A549 (cell line): ENCODE measurements at regions not wholly inside any gene's neighbourhood (a gene's known extent, or its start where the extent isn't known, plus 50 kb on each side); places are given as distances from the start of the nearest gene placed in this dataset.

Experiments
- ATAC-seq, 2 experiments: fragments of 200-7000 bp in 1 of 2; fragments of >200 bp in 1 of 2; cut with Nextera tagmentation in 1 of 2; cut with Tn5 transposase in 1 of 2; 3 replicates each; pipeline versions ENCODE4 v1.8.0 to v1.9.1; 2018 to 2020; ENCODE audit warnings: mild to moderate bottlenecking in 1 of 2, moderate library complexity in 1 of 2
- CTCF ChIA-PET: fragments of 300-600 bp; sonication (Branson Sonifier 250); formaldehyde crosslinking; extraction: SDS; loops from one replicate; lab custom pipeline; 2021; ENCODE audit warnings: antibody characterized with exemption, inconsistent platforms; lab: Yijun Ruan, JAX
- POLR2A ChIA-PET: fragments of 350-600 bp; formaldehyde crosslinking; extraction: SDS; loops from one replicate; lab custom pipeline; 2021; ENCODE audit warnings: antibody characterized with exemption, inconsistent platforms; lab: Yijun Ruan, JAX
- DNase-seq, 2 experiments: peaks; one replicate each; pipeline versions ENCODE4 v3.0.0 to v3.0.0-alpha.2; 2011 to 2016; ENCODE audit warnings: low read depth in 1 of 2, low spot score in 1 of 2
- FAIRE-seq: peaks from 2 replicates; lab custom pipeline; 2011; peaks lifted over from hg19 to GRCh38; lab: Jason Lieb, UNC
- H3K27ac ChIP-seq, 2 experiments: fragments of >200 bp; sonication (Bioruptor Twin); formaldehyde crosslinking; 3 replicates each; pipeline ENCODE4 v1.5.1; 2016 to 2017
- H3K4me1 ChIP-seq: fragments of >200 bp; sonication (Bioruptor Twin); formaldehyde crosslinking; 3 replicates; pipeline ENCODE4 v1.6.1; 2016
- H3K4me2 ChIP-seq: fragments of >200 bp; sonication (Bioruptor Twin); formaldehyde crosslinking; 3 replicates; pipeline ENCODE4 v1.6.1; 2016
- H3K4me3 ChIP-seq: fragments of >200 bp; sonication (Bioruptor Twin); formaldehyde crosslinking; 3 replicates; pipeline ENCODE4 v1.5.1; 2016
- H3K9me3 ChIP-seq: fragments of >200 bp; sonication (Bioruptor Twin); formaldehyde crosslinking; 3 replicates; pipeline ENCODE4 v1.6.1; 2016
- ATOH8 ChIP-seq: fragments of 250-450 bp; sonication (Bioruptor Pico); IDR thresholded peaks from 2 replicates; pipeline ENCODE4 v1.5.0; 2020; ENCODE audit warnings: low read depth, mild to moderate bottlenecking, moderate library complexity
- BHLHE40 ChIP-seq: IDR thresholded peaks from 2 replicates; pipeline ENCODE4 v1.6.1; 2012; ENCODE audit warnings: low read depth, low read length, inconsistent platforms
- CEBPB ChIP-seq, 2 experiments: fragments of >200 bp in 1 of 2; sonication (Bioruptor Twin) in 1 of 2; formaldehyde crosslinking in 1 of 2; IDR thresholded peaks; 2 replicates each; pipeline ENCODE4 v1.6.1; 2012 to 2016
- EHMT2 ChIP-seq: fragments of 200-600 bp; sonication (generic); IDR thresholded peaks from 2 replicates; pipeline ENCODE4 v1.6.1; 2016; ENCODE audit warnings: antibody characterized with exemption, low read depth, mild to moderate bottlenecking, moderate library complexity
- ELK1 ChIP-seq: fragments of 150-350 bp; IDR thresholded peaks from 2 replicates; pipeline ENCODE4 v1.6.1; 2014; ENCODE audit warnings: low read depth, mild to moderate bottlenecking, low read length
- FOSB ChIP-seq: fragments of 250-450 bp; sonication (Bioruptor Pico); IDR thresholded peaks from 2 replicates; pipeline ENCODE4 v1.5.0; 2020; ENCODE audit warnings: mild to moderate bottlenecking, moderate library complexity
- FOSL2 ChIP-seq, 2 experiments: fragments of 450-650 bp in 1 of 2; fragments of >200 bp in 1 of 2; sonication (Bioruptor Twin) in 1 of 2; formaldehyde crosslinking; IDR thresholded peaks; 2 replicates each; pipeline versions ENCODE4 v1.5.0 to v1.6.1; 2016 to 2020; ENCODE audit warnings: mild to moderate bottlenecking in 1 of 2, moderate library complexity in 1 of 2
- HDAC2 ChIP-seq: fragments of 200-600 bp; sonication (generic); IDR thresholded peaks from 2 replicates; pipeline ENCODE4 v1.6.1; 2016
- HEYL ChIP-seq: fragments of 250-450 bp; sonication (Bioruptor Pico); IDR thresholded peaks from 2 replicates; pipeline ENCODE4 v1.8.0; 2021; ENCODE audit warnings: mild to moderate bottlenecking, moderate library complexity
- HOXA7 ChIP-seq: fragments of 250-450 bp; sonication (Bioruptor Pico); IDR thresholded peaks from 2 replicates; pipeline ENCODE4 v1.5.0; 2020; ENCODE audit warnings: mild to moderate bottlenecking, moderate library complexity
- HOXB5 ChIP-seq: fragments of 250-450 bp; sonication (Bioruptor Pico); IDR thresholded peaks from 2 replicates; pipeline ENCODE4 v1.5.0; 2020; ENCODE audit warnings: mild to moderate bottlenecking, moderate library complexity
- JUNB ChIP-seq: fragments of >200 bp; sonication (Bioruptor Twin); formaldehyde crosslinking; IDR thresholded peaks from 2 replicates; pipeline ENCODE4 v1.6.1; 2016
- MAFK ChIP-seq: fragments of 450-650 bp; IDR thresholded peaks from 2 replicates; pipeline ENCODE4 v1.6.1; 2014; ENCODE audit not compliant: partially characterized antibody
- MAZ ChIP-seq: fragments of 150-350 bp; IDR thresholded peaks from 2 replicates; pipeline ENCODE4 v1.6.1; 2014; ENCODE audit warnings: antibody characterized with exemption, low read depth, low read length, borderline replicate concordance
- NFE2L2 ChIP-seq: fragments of 150-350 bp; conservative IDR thresholded peaks from 2 replicates; pipeline ENCODE4 v1.6.1; 2014; ENCODE audit warnings: low read length
- NPAS2 ChIP-seq: fragments of 250-450 bp; sonication (Bioruptor Pico); IDR thresholded peaks from 2 replicates; pipeline ENCODE4 v1.8.0; 2022; ENCODE audit warnings: mild to moderate bottlenecking, moderate library complexity, borderline replicate concordance
- NR3C1 ChIP-seq: fragments of >200 bp; sonication (Bioruptor Twin); formaldehyde crosslinking; IDR thresholded peaks from 3 replicates; pipeline ENCODE4 v1.6.1; 2017
- POLR2A ChIP-seq: IDR thresholded peaks from 2 replicates; pipeline ENCODE4 v1.6.1; 2012; ENCODE audit warnings: mild to moderate bottlenecking, low read length
- POLR2AphosphoS2 ChIP-seq: conservative IDR thresholded peaks from 2 replicates; pipeline ENCODE4 v1.6.1; 2012; ENCODE audit warnings: low read length, improper control_type of control experiment, inconsistent platforms
- TFCP2L1 ChIP-seq: fragments of 250-450 bp; sonication (Bioruptor Pico); IDR thresholded peaks from 2 replicates; pipeline ENCODE4 v1.5.0; 2021; ENCODE audit warnings: mild to moderate bottlenecking
- ZFP36 ChIP-seq: fragments of 450-650 bp; IDR thresholded peaks from 2 replicates; pipeline ENCODE4 v1.6.1; 2014; ENCODE audit warnings: borderline replicate concordance; ENCODE audit not compliant: partially characterized antibody
- ZSCAN20 ChIP-seq: fragments of 250-450 bp; sonication (Bioruptor Pico); IDR thresholded peaks from 2 replicates; pipeline ENCODE4 v1.8.0; 2022; ENCODE audit warnings: mild to moderate bottlenecking, moderate library complexity
- WGBS: methylation state at CpG from one replicate; pipeline ENCODE4 v1.1.6; 2017; ENCODE audit errors: missing lambda C conversion rate; 5-methylcytosine and 5-hydroxymethylcytosine counted together
- TF ChIP-seq, protein P1 (sequence below): fragments of >200 bp; sonication (Bioruptor Twin); formaldehyde crosslinking; IDR thresholded peaks from 3 replicates; pipeline ENCODE4 v1.6.1; 2016
- TF ChIP-seq, protein P2 (sequence below): IDR thresholded peaks from 2 replicates; pipeline ENCODE4 v1.6.1; 2012; ENCODE audit warnings: low read depth, borderline replicate concordance

GRCh38 chr2:147081831-147082230 is 763.0 kb upstream of the ACVR2A start:
- DNase-seq = no peak
- Histone ChIP-seq H3K4me1 (no peaks in the 10 kb centered on the region), H3K4me3 (no peak overlapping the region), H3K9me3 (no peaks in the 10 kb centered on the region), H3K4me2 (no peak overlapping the region), H3K27ac (no peak overlapping the region)
- FAIRE-seq = no peak
- ATAC-seq = no peak
- TF ChIP-seq NPAS2 (CRISPR knock-in tag) = no peak
- TF ChIP-seq NFE2L2 = no peak
- TF ChIP-seq MAZ = no peak
- TF ChIP-seq ZFP36 = no peak
- TF ChIP-seq, protein P1, sequence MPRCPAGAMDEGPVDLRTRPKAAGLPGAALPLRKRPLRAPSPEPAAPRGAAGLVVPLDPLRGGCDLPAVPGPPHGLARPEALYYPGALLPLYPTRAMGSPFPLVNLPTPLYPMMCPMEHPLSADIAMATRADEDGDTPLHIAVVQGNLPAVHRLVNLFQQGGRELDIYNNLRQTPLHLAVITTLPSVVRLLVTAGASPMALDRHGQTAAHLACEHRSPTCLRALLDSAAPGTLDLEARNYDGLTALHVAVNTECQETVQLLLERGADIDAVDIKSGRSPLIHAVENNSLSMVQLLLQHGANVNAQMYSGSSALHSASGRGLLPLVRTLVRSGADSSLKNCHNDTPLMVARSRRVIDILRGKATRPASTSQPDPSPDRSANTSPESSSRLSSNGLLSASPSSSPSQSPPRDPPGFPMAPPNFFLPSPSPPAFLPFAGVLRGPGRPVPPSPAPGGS = no peak
- TF ChIP-seq CEBPB (IDR thresholded peaks at IDR 0.05) = no peak
- TF ChIP-seq ZSCAN20 = no peak
- no peak for TF ChIP-seq FOSL2 (IDR thresholded peaks at IDR 0.05)
- TF ChIP-seq FOSL2 (CRISPR knock-in tag; IDR thresholded peaks at IDR 0.05) = no peak
- TF ChIP-seq ELK1 = no peak
- TF ChIP-seq, protein P2, sequence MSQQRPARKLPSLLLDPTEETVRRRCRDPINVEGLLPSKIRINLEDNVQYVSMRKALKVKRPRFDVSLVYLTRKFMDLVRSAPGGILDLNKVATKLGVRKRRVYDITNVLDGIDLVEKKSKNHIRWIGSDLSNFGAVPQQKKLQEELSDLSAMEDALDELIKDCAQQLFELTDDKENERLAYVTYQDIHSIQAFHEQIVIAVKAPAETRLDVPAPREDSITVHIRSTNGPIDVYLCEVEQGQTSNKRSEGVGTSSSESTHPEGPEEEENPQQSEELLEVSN = no peak
- TF ChIP-seq HDAC2 = no peak
- no peak for TF ChIP-seq BHLHE40
- no peak for TF ChIP-seq HOXB5 (CRISPR knock-in tag)
- TF ChIP-seq TFCP2L1 = no peak
- TF ChIP-seq EHMT2 = no peak
- TF ChIP-seq POLR2AphosphoS2 = no peak
- 3% methylated on average over 4 of the region's 4 CpGs for WGBS
- ChIA-PET POLR2A (no interaction called here), CTCF (interaction anchor here (1.2 kb wide), 1 partner anchor 829 kb away, joined by 3 read pairs; no protein-coding TSS in a partner anchor)

DNA sequence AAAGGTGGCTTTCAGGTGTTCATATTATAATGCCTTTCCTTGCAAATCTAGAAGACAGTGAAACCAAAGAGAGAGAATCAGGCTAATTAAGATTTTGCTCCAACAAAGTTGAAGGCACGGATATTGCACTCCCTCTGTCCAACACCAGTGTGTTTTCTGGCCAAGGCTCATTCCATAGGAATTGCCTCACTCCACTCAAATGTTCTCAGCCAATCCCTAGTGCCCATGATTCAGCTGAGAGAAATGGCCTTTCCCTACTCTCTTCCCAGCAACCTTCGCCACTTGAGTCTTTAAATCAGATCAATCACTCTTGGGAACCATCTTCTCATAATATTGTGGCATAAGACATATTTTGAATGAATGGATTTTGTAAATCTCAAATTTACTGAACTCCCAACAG is 768.2 kb upstream of the ACVR2A start:
- ATAC-seq (no peak), DNase-seq (no peak)
- TF ChIP-seq POLR2A (no peak), HOXB5 (CRISPR knock-in tag) (no peak), FOSB (CRISPR knock-in tag) (no peak), ATOH8 (CRISPR knock-in tag) (no peak), HEYL (CRISPR knock-in tag) (no peak), NR3C1 (no peak), JUNB (no peak), FOSL2 (IDR thresholded peaks at IDR 0.05) (no peak), FOSL2 (CRISPR knock-in tag; IDR thresholded peaks at IDR 0.05) (no peak), MAFK (no peak), EHMT2 (no peak), HOXA7 (CRISPR knock-in tag) (no peak), HDAC2 (no peak), NFE2L2 (no peak)

More for the DNA sequence above, 768.2 kb upstream of the ACVR2A start:
- no peak for FAIRE-seq
- Histone ChIP-seq H3K4me1 (no peaks in the 10 kb centered on the region), H3K9me3 (no peaks in the 10 kb centered on the region), H3K4me2 (no peak overlapping the region), H3K27ac (no peak overlapping the region), H3K4me3 (no peak overlapping the region)
- POLR2A ChIA-PET = no interaction called here
- WGBS = 2% methylated on average over 2 of the region's 2 CpGs
- CTCF ChIA-PET = no interaction called here
